GM21717 (cell line): ENCODE measurements at regions not wholly inside any gene's neighbourhood (a gene's known extent, or its start where the extent isn't known, plus 50 kb on each side); places are given as distances from the start of the nearest gene placed in this dataset.
"Not testable (repeated sequence)": the region's sequence is repeated elsewhere in the genome, so short reads cannot be mapped to it uniquely, and the experiment has no call there.

Source experiments
- ATAC-seq: cut with Tn5 transposase; IDR thresholded peaks from one replicate; pipeline ENCODE4 v1.9.1; 2021; ENCODE audit warnings: mild to moderate bottlenecking, moderate library complexity; ENCODE audit not compliant: unreplicated experiment

DNA sequence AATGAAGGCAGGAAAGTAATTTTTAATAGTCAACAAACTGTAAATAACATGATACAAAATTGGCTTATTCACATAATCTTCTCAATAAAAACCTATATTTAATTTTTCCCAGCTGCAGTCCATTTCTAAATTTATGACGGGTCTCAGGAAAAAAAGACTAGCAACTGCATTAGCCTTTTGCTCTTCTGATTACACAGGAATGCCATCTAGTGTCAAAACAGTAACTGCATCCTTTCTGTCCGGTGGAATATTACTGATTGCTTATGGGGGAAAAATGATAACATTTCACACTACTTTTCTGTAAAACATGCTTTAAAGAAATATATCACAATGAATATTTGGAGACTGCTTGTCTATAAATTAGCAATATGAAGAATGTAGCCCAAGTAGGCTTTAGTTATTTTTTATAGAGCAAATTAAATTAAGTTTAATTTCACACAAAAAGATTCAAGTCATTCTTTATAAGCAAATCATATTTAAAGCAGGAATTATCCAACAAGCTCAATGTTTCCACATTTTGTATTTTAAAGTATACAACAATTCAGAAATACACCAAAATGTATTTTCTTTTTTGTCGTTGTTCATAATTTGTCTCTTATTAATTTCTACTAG is 534.7 kb downstream of the CDH10 start:
- ATAC-seq: no peak

- ATAC-seq: no peak
Observed at GRCh38 chr5:24112420-24112819, 532.4 kb downstream of the CDH10 start.

- ATAC-seq: no peak
Observed at GRCh38 chr5:24118351-24118750, 526.4 kb downstream of the CDH10 start.

DNA sequence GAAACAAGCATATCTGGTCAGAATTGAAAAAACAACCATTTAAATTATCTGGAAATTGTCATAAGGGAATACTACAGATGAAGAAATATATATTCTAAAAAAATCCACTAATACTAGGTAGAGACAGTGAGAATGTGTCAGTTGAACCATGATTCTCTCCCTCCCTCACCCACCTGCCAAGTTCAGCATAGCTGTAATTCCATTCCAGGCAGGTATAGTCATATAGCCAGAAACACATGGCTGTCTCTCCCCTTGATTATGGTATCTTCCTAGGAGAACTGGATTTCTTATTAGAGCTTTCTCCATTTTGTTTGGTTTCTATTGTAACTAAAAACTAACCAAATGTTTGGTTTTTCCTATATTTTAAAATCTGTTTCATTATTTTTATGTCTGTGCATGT is 509.2 kb downstream of the CDH10 start:
- no peak for ATAC-seq

- ATAC-seq: no peak
Observed at GRCh38 chr5:24141046-24141445, 503.7 kb downstream of the CDH10 start.

- no peak for ATAC-seq
Observed at GRCh38 chr5:24142341-24142740, 502.4 kb downstream of the CDH10 start.

DNA sequence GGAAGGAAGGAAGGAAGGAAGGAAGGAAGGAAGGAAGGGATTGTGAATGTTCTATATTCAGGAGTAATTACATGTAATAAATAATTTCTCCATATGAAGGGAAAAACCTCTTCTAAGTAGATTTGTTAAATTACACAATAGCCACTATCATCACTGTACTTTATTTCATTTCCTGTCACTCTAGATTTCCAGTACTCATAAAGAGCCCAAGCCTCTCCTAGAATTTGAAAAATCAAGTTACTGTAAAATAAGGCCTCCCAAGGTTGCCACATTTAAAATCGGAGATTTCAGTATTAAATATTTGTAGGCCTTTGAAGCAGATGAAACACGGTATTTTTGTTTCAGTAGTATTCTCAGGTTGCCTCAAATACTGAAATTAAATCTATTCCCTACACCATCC is 499.0 kb downstream of the CDH10 start:
- ATAC-seq: no peak

- ATAC-seq: no peak
Observed at GRCh38 chr5:24161559-24161958, 483.2 kb downstream of the CDH10 start.

DNA sequence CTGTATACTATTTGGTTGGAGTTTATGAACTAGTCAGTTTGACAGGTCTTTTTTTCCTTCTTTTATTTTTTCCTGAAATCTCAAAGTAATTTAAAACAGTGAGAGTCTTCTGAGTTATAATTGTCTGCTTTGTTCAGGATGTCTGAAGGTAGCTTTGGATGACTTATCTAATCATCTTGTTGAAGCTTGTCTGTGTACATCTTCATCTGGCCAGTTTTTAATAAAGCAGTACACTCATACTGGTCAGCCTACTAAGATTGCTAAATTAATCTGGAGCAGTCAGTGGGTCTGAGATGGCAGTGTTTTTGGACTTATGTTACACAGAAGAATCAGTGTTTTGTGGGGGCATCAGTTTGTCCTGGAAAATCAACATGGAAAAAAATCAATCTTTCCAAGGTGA is 482.4 kb downstream of the CDH10 start:
- ATAC-seq: no peak

GRCh38 chr5:24163091-24163490 is 481.7 kb downstream of the CDH10 start:
- no peak for ATAC-seq

DNA sequence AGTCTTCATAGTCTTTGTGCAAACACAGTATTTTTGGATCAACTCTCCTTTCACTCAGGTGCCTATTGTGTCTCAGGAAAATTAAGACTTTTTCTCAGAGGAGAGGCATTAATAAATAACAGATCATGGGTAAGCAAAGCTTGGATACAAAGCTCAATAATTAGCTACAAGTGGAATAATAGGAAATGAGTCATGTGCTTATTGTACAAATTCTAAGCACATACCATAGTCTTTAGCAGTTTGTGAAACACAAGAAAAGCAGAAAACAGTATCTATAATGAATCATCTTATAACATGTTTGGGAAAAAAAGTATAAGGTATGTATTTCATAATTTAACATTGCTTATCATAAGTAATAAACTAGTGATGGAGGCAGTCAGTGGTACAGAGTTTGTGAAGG is 477.0 kb downstream of the CDH10 start:
- ATAC-seq: no peak

DNA sequence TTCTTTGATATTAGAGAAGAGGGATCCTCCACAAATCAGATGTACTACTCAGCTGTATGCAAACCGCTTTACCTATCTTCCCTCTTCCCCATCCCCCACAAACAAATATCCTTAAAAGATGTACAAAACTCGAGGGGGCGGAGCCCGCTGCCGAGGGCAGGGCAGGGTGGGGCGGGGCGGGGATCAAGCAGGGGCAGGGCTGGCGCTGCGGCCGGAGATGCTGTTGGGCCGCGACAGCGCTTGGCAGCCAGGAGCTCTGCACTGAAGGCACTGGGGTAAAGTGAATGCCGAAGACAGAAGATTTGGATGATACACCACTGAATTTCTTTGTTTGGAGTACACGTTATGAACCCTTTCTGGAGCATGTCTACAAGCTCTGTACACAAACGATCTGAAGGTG is 474.8 kb downstream of the CDH10 start:
- ATAC-seq: no peak

- ATAC-seq: not testable (repeated sequence)
Observed at GRCh38 chr5:24170930-24171329, 473.8 kb downstream of the CDH10 start.

- no peak for ATAC-seq
Observed at GRCh38 chr5:24177821-24178220, 467.0 kb downstream of the CDH10 start.

- ATAC-seq: no peak
Observed at GRCh38 chr5:24183981-24184380, 460.8 kb downstream of the CDH10 start.

DNA sequence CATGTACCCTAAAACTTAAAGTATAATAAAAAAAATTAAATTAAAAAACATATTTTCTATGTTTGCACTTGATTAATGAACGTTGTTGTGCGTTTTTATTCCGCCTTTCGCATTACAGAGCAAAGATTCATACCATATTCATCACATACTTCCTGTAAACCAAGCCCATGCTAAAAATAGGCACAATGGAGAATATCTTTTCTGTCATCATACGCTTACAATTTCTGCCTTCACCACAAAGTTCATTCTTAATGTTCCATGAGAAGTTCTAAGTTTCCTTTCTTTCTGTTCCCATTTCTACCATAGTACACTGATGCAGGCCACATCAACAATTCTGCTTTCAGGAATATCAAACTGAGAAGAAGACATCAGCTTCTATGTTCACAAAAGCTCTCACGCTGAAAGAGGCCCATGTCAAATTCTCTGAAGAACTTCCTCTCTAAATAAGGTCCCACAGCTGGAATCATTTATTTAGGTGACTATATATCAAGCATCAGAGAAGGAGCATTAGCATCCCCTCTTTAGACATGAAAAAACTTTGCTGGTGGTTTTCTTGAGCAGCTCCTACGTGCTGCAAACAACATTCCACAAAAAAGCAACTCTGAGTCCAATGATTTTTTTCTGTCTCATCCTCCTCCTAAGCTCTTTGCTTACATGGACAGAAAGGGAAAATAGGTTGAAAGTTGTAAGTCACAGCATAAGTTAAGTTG is 456.4 kb downstream of the CDH10 start:
- ATAC-seq: no peak

DNA sequence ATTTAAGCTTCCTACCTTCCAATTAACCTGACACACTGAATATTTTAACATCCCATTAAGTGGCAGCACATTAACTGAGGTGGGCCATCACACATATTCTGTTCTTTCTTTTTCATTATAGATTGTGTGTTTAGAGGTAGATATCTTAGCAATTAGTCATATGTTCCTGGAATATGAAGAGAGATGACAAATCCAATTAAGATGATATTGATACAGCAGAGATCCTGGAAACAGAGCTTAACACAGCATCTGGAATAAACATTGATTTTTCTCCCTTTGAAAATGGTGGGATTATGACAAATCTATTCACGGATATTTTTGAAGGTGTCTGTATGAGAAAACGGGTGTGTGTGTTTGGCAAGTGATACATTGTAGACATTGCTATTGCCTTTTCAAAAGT is 448.0 kb downstream of the CDH10 start:
- ATAC-seq: no peak

DNA sequence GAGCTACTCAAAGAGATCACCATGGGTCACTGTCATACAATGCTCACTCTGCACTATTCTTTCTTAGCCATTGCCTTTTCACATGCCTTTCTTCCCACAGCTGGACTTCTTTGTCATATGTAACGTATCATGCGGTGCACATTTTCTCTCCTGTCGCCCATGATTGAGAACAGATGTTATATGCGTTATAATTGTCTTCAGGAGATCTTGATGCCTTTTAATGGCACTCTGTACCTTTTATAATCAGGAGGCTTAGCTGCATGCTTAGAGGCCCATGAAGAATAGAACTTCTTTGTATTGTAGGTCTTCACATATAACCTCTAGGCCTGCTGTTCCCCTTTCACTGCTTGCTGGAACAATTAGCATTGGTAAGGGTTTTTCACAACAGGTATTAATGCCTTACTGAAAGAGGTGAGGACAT is 436.1 kb downstream of the CDH10 start:
- ATAC-seq: no peak

GRCh38 chr5:24215114-24215513 is 429.7 kb downstream of the CDH10 start:
- no peak for ATAC-seq

GRCh38 chr5:24222876-24223275 is 421.9 kb downstream of the CDH10 start:
- ATAC-seq: no peak

DNA sequence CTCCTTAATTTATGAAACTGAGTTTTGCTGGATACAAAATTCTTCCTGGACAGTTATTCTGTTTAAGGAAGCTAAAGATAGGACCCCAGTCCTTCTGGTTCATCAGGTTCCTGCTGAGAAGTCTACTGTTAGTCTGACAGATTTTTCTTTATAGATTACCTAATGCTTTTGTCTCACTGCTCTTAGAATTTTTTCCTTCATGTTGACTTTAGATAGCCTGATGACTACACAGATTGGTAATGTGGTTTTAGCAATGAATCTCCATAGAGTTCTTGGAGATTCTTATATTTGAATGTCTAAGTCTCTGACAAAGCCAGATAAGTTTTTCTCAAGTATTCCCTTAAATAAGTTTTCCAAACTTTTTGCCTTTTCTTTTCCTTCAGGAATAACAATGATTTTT is 419.7 kb downstream of the CDH10 start:
- ATAC-seq: no peak

DNA sequence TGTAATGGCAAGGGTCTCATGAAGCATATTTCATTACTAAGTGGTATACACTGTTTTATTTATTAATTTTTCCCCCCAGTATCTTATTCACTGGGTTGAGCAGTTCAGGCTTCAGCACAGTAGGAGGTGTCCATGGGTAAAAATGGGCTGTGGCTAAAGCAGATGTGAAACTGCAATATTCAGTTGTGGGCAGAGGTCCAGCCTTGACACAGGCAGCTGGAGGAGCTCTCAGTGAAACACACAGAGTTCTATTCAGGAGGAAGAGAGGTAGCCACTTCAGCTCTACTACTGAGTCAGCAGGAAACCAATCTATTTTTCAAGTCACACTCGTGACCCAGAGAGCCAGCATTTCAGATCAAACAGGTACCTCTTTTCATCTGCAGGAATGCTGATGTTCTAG is 418.3 kb downstream of the CDH10 start:
- ATAC-seq: no peak

- not testable (repeated sequence) for ATAC-seq
Observed at GRCh38 chr5:24227881-24228280, 416.9 kb downstream of the CDH10 start.
